SU-DHL-6 (cell line): ENCODE measurements at regions not wholly inside any gene's neighbourhood (a gene's known extent, or its start where the extent isn't known, plus 50 kb on each side); places are given as distances from the start of the nearest gene placed in this dataset.

Experiments used
- H2AFZ ChIP-seq: fragments of 200-600 bp; sonication (generic); 2 replicates; pipeline ENCODE4 v1.6.1; 2014; ENCODE audit warnings: low read depth, mild to moderate bottlenecking, moderate library complexity, mixed read lengths, antibody characterized with exemption, low read length; ENCODE audit not compliant: severe bottlenecking
- H3F3A ChIP-seq: fragments of 200-600 bp; shearing (Covaris generic); 2 replicates; pipeline ENCODE4 v1.6.0; 2016; ENCODE audit warnings: antibody characterized with exemption, mild to moderate bottlenecking; ENCODE audit not compliant: insufficient read depth
- H3K27ac ChIP-seq: fragments of 200-600 bp; sonication (generic); 2 replicates; pipeline ENCODE4 v1.5.1; 2016; ENCODE audit warnings: low read depth, mild to moderate bottlenecking, low read length, moderate library complexity, mixed read lengths
- H3K27me3 ChIP-seq: fragments of 200-600 bp; sonication (generic), shearing (Covaris generic); 2 replicates; pipeline ENCODE4 v1.6.0; 2014; ENCODE audit warnings: mild to moderate bottlenecking, low read length
- H3K36me3 ChIP-seq: fragments of 200-600 bp; sonication (generic); 2 replicates; pipeline ENCODE4 v1.6.1; 2014; ENCODE audit warnings: mild to moderate bottlenecking, low read length, mixed read lengths
- H3K4me2 ChIP-seq: fragments of 300-600, 200-600 bp; shearing (Covaris generic), sonication (generic); 2 replicates; pipeline ENCODE4 v1.6.0; 2014; ENCODE audit warnings: low read length, low read depth, mild to moderate bottlenecking; ENCODE audit not compliant: poor library complexity, severe bottlenecking
- H3K4me3 ChIP-seq: fragments of 200-600 bp; sonication (generic); 2 replicates; pipeline ENCODE4 v1.5.1; 2014; ENCODE audit warnings: antibody characterized with exemption, low read length, mild to moderate bottlenecking, mixed read lengths; ENCODE audit not compliant: insufficient read depth, poor library complexity, severe bottlenecking
- H3K79me2 ChIP-seq: fragments of 200-600 bp; sonication (generic); 2 replicates; pipeline ENCODE4 v1.6.1; 2014; ENCODE audit warnings: mild to moderate bottlenecking, low read length, moderate library complexity; ENCODE audit not compliant: insufficient read depth
- H3K9ac ChIP-seq: fragments of 200-600 bp; sonication (generic); 2 replicates; pipeline ENCODE4 v1.7.0; 2014; ENCODE audit warnings: mild to moderate bottlenecking, low read length
- H3K9me2 ChIP-seq: fragments of 200-600 bp; sonication (generic); replicated peaks from 2 replicates; pipeline ENCODE4 v1.6.1; 2014; ENCODE audit warnings: low read length; ENCODE audit not compliant: insufficient read depth
- H3K9me3 ChIP-seq: fragments of 200-600 bp; sonication (generic); 2 replicates; pipeline ENCODE4 v1.6.1; 2014; ENCODE audit warnings: low read length, mixed read lengths; ENCODE audit not compliant: insufficient read depth
- H4K20me1 ChIP-seq: fragments of 200-600 bp; sonication (generic); 2 replicates; pipeline ENCODE4 v1.6.1; 2014; ENCODE audit warnings: low read depth, mild to moderate bottlenecking, antibody characterized with exemption, low read length, moderate library complexity, mixed read lengths
- CTCF ChIP-seq: fragments of 200-600 bp; sonication (generic); IDR thresholded peaks from one replicate; pipeline ENCODE4 v1.5.1; 2017; ENCODE audit warnings: antibody characterized with exemption, mild to moderate bottlenecking, low read length, moderate library complexity; ENCODE audit not compliant: insufficient read depth, poor library complexity, severe bottlenecking
- EZH2phosphoT487 ChIP-seq: fragments of 200-600 bp; sonication (generic), shearing (Covaris generic); conservative IDR thresholded peaks from 2 replicates; pipeline ENCODE4 v1.6.1; 2018; ENCODE audit warnings: mild to moderate bottlenecking, antibody characterized with exemption, low read length, moderate library complexity, mixed read lengths

GRCh38 chr11:24240496-24241175 lies 256.2 kb upstream of the LUZP2 start:
- no peak overlapping the region for H3K4me2 ChIP-seq

GRCh38 chr11:24246715-24247114 lies 250.1 kb upstream of the LUZP2 start:
- H3K9ac ChIP-seq = no peak overlapping the region
- no peaks in the 10 kb centered on the region; the same call in 1 of the 2 replicates for H3K9me2 ChIP-seq
- no peaks in the 10 kb centered on the region for H3F3A ChIP-seq
- no peaks in the 10 kb centered on the region for H3K79me2 ChIP-seq
- no peaks in the 10 kb centered on the region; the same call in 1 of the 2 replicates for H4K20me1 ChIP-seq
- no peak overlapping the region for H3K4me3 ChIP-seq
- H2AFZ ChIP-seq = no peak overlapping the region
- TF ChIP-seq EZH2phosphoT487 = no peak
- no peak for TF ChIP-seq CTCF
- no peaks in the 10 kb centered on the region for H3K9me3 ChIP-seq
- H3K36me3 ChIP-seq = no peaks in the 10 kb centered on the region
- H3K27ac ChIP-seq = no peak overlapping the region
- H3K27me3 ChIP-seq = no peaks in the 10 kb centered on the region
- no peak overlapping the region for H3K4me2 ChIP-seq

More at GRCh38 chr11:24240496-24241175, 256.2 kb upstream of the LUZP2 start:
- no peaks in the 10 kb centered on the region for H3K9me3 ChIP-seq
- H4K20me1 ChIP-seq = no peaks in the 10 kb centered on the region
- H3K9me2 ChIP-seq = no peaks in the 10 kb centered on the region
- TF ChIP-seq EZH2phosphoT487 = no peak
- no peak for TF ChIP-seq CTCF
- H3K79me2 ChIP-seq = no peaks in the 10 kb centered on the region
- no peaks in the 10 kb centered on the region for H3K27me3 ChIP-seq
- no peaks in the 10 kb centered on the region for H3F3A ChIP-seq
- no peaks in the 10 kb centered on the region for H3K36me3 ChIP-seq
- no peak overlapping the region for H2AFZ ChIP-seq
- no peak overlapping the region for H3K4me3 ChIP-seq
- H3K27ac ChIP-seq = no peak overlapping the region
- no peak overlapping the region for H3K9ac ChIP-seq

- no peaks in the 10 kb centered on the region; the same call in 1 of the 2 replicates for H3K9me2 ChIP-seq
- H3F3A ChIP-seq = no peaks in the 10 kb centered on the region
- H3K27me3 ChIP-seq = no peaks in the 10 kb centered on the region
- no peak overlapping the region for H2AFZ ChIP-seq
- H3K79me2 ChIP-seq = no peaks in the 10 kb centered on the region
- no peak overlapping the region for H3K4me3 ChIP-seq
- H3K27ac ChIP-seq = no peak overlapping the region
- no peak overlapping the region for H3K9ac ChIP-seq
- H3K4me2 ChIP-seq = no peak overlapping the region
- TF ChIP-seq EZH2phosphoT487 = no peak
- no peak for TF ChIP-seq CTCF
- H3K36me3 ChIP-seq = no peaks in the 10 kb centered on the region
- no peaks in the 10 kb centered on the region for H3K9me3 ChIP-seq
- no peaks in the 10 kb centered on the region; the same call in 1 of the 2 replicates for H4K20me1 ChIP-seq
Observed at GRCh38 chr11:24247846-24248245, 249.0 kb upstream of the LUZP2 start.
